SK-N-SH (cell line): ENCODE measurements at regions not wholly inside any gene's neighbourhood (a gene's known extent, or its start where the extent isn't known, plus 50 kb on each side); places are given as distances from the start of the nearest gene placed in this dataset.

ENCODE experiments used
- CTCF ChIA-PET: fragments of 300-600, 350-600 bp; formaldehyde crosslinking; extraction: SDS; loops from one replicate; lab custom pipeline; 2021; lab: Yijun Ruan, JAX
- POLR2A ChIA-PET: fragments of 350-600 bp; sonication (Branson Sonifier 250); formaldehyde crosslinking; extraction: SDS; loops from one replicate; lab custom pipeline; 2020; ENCODE audit warnings: antibody characterized with exemption, inconsistent platforms; lab: Yijun Ruan, JAX
- DNase-seq: peaks from one replicate; pipeline ENCODE4 v3.0.0; 2012
- H2AFZ ChIP-seq: fragments of 200-600 bp; sonication (generic); 2 replicates; pipeline ENCODE4 v1.8.1; 2016; ENCODE audit warnings: antibody characterized with exemption, mild to moderate bottlenecking, low read depth
- H3F3A ChIP-seq: fragments of 200-600 bp; sonication (generic); replicated peaks from 2 replicates; pipeline ENCODE3; 2016; ENCODE audit warnings: antibody characterized with exemption, mild to moderate bottlenecking; ENCODE audit not compliant: insufficient read depth
- H3K27ac ChIP-seq, 2 experiments: fragments of 200-500 bp in 1 of 2; fragments of 200-600 bp in 1 of 2; sonication (Bioruptor generic) in 1 of 2; sonication (generic), shearing (Covaris generic) in 1 of 2; 2 replicates each; pipeline versions ENCODE4 v1.5.1 to v1.6.1; 2014 to 2016; ENCODE audit warnings: low read depth in 2 of 2, inconsistent platforms in 1 of 2, low read length in 1 of 2, mild to moderate bottlenecking in 1 of 2, mixed read lengths in 1 of 2
- H3K27me3 ChIP-seq: fragments of 200-600 bp; sonication (generic), shearing (Covaris generic); 2 replicates; pipeline ENCODE4 v1.6.1; 2016; ENCODE audit warnings: mixed run types; ENCODE audit not compliant: insufficient read depth
- H3K36me3 ChIP-seq, 2 experiments: fragments of 200-500 bp in 1 of 2; fragments of 200-600 bp in 1 of 2; sonication (Bioruptor generic) in 1 of 2; sonication (generic) in 1 of 2; replicated peaks in 1 of 2; 2 replicates each; pipeline versions ENCODE3 to v1.5.1; 2014 to 2016; ENCODE audit warnings: low read length in 1 of 2, mild to moderate bottlenecking in 1 of 2; ENCODE audit not compliant: insufficient read depth in 2 of 2, control insufficient read depth in 1 of 2
- H3K4me1 ChIP-seq, 2 experiments: fragments of 200-500 bp in 1 of 2; fragments of 200-600 bp in 1 of 2; sonication (Bioruptor generic) in 1 of 2; sonication (generic), shearing (Covaris generic) in 1 of 2; 2 replicates each; pipeline versions ENCODE4 v1.5.1 to v1.6.1; 2014 to 2016; ENCODE audit warnings: low read depth in 1 of 2, low read length in 1 of 2, mixed run types in 1 of 2; ENCODE audit not compliant: insufficient read depth in 2 of 2, control insufficient read depth in 1 of 2
- H3K4me2 ChIP-seq: fragments of 200-600 bp; sonication (generic), shearing (Covaris generic); 2 replicates; pipeline ENCODE4 v1.6.1; 2017; ENCODE audit warnings: mixed run types
- H3K4me3 ChIP-seq, 2 experiments: fragments of 200-500 bp in 1 of 2; fragments of 200-600 bp in 1 of 2; sonication (Bioruptor generic) in 1 of 2; sonication (generic), shearing (Covaris generic) in 1 of 2; 2 replicates each; pipeline versions ENCODE4 v1.5.1 to v1.8.1; 2014 to 2016; ENCODE audit warnings: low read depth in 2 of 2, inconsistent platforms in 1 of 2, low read length in 1 of 2, mild to moderate bottlenecking in 1 of 2, mixed read lengths in 1 of 2, moderate library complexity in 1 of 2
- H3K79me2 ChIP-seq: fragments of 200-600 bp; sonication (generic); 2 replicates; pipeline ENCODE4 v1.8.1; 2017; ENCODE audit warnings: mild to moderate bottlenecking; ENCODE audit not compliant: insufficient read depth
- H3K9ac ChIP-seq: fragments of 200-600 bp; sonication (generic); 2 replicates; pipeline ENCODE4 v1.6.1; 2017; ENCODE audit warnings: mixed run types
- H3K9me2 ChIP-seq: fragments of 200-600 bp; sonication (generic); 2 replicates; pipeline ENCODE4 v1.6.1; 2017; ENCODE audit warnings: mixed run types
- H3K9me3 ChIP-seq: fragments of 200-600 bp; sonication (generic); 2 replicates; pipeline ENCODE4 v1.6.1; 2017; ENCODE audit warnings: mixed run types, mild to moderate bottlenecking, moderate library complexity
- H4K20me1 ChIP-seq: fragments of 200-600 bp; sonication (generic); 2 replicates; pipeline ENCODE4 v1.6.1; 2017; ENCODE audit warnings: mild to moderate bottlenecking, mixed run types; ENCODE audit not compliant: insufficient read depth
- CHD2 ChIP-seq: fragments of 150-350 bp; IDR thresholded peaks from 2 replicates; pipeline ENCODE4 v1.6.1; 2018; ENCODE audit warnings: low read length; ENCODE audit not compliant: partially characterized antibody
- CTCF ChIP-seq: fragments of 200-600 bp; sonication (generic); IDR thresholded peaks from 2 replicates; pipeline ENCODE4 v1.6.1; 2017; ENCODE audit warnings: antibody characterized with exemption, mild to moderate bottlenecking, moderate library complexity
- FOXM1 ChIP-seq: IDR thresholded peaks from 2 replicates; pipeline ENCODE4 v1.4.0; 2012; ENCODE audit warnings: low read depth, mild to moderate bottlenecking
- GABPA ChIP-seq: IDR thresholded peaks from 2 replicates; pipeline ENCODE4 v1.4.0; 2012; ENCODE audit warnings: low read depth, mild to moderate bottlenecking
- GATA2 ChIP-seq: sonication (generic); formaldehyde crosslinking; IDR thresholded peaks from 2 replicates; pipeline ENCODE4 v1.5.0; 2020; ENCODE audit warnings: mild to moderate bottlenecking, missing genetic modification reagents
- MEF2A ChIP-seq: IDR thresholded peaks from 2 replicates; pipeline ENCODE4 v1.4.0; 2012; ENCODE audit warnings: low read depth, borderline replicate concordance
- NRF1 ChIP-seq: IDR thresholded peaks from 2 replicates; pipeline ENCODE4 v1.6.1; 2012; ENCODE audit warnings: low read depth, mild to moderate bottlenecking, low read length
- POLR2AphosphoS5 ChIP-seq: IDR thresholded peaks from 2 replicates; pipeline ENCODE4 v1.6.1; 2012; ENCODE audit warnings: low read depth, low read length
- RFX5 ChIP-seq: IDR thresholded peaks from 2 replicates; pipeline ENCODE4 v1.6.1; 2012; ENCODE audit warnings: mild to moderate bottlenecking, improper control_type of control experiment, low read length
- RXRA ChIP-seq: IDR thresholded peaks from 2 replicates; pipeline ENCODE4 v1.4.0; 2012; ENCODE audit warnings: low read depth, mild to moderate bottlenecking, borderline replicate concordance
- TAF1 ChIP-seq: IDR thresholded peaks from 2 replicates; pipeline ENCODE4 v1.6.1; 2012; ENCODE audit warnings: low read depth, mild to moderate bottlenecking, low read length, moderate library complexity, borderline replicate concordance
- WGBS: methylation state at CpG from one replicate; pipeline ENCODE4 v1.1.6; 2017; ENCODE audit warnings: low lambda C conversion rate; 5-methylcytosine and 5-hydroxymethylcytosine counted together
- TF ChIP-seq, protein P1 (sequence below): IDR thresholded peaks from 2 replicates; pipeline ENCODE4; 2012
- TF ChIP-seq, protein P2 (sequence below): fragments of 150-350 bp; IDR thresholded peaks from 2 replicates; pipeline ENCODE4 v1.6.1; 2016; ENCODE audit warnings: mild to moderate bottlenecking, low read depth, low read length

DNA sequence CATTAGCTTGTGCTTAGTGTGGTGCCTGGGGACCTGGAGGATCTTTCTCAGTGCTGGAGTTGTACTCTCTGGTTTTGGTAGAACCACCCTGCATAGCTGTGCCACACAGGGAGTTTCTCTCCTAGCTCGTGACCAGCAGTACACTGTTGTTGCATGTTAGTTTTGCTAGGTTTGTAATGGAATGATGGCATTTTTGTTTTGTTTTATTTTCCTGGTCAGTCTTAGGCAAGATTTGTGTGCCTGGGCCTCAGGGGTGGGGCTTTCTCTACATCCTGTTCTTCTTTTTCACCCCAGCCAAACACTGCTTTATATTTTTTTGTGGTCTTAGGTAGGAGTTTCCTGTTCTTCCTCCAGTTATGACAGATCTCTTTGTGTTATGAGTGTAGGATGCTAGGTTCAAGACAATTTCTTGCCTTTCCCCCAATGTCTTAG is 534.5 kb upstream of the KCNMB2 start:
- H3K9me2 ChIP-seq: no peaks in the 10 kb centered on the region
- no peak overlapping the region for H2AFZ ChIP-seq
- H3K36me3 ChIP-seq: no peaks in the 10 kb centered on the region
- 86% methylated on average over 1 of the region's 1 CpG for WGBS
- POLR2A ChIA-PET: no interaction called here
- no peaks in the 10 kb centered on the region for H3K79me2 ChIP-seq
- no peak overlapping the region for H3K27ac ChIP-seq
- H3K27me3 ChIP-seq: no peaks in the 10 kb centered on the region
- H3K9me3 ChIP-seq: no peaks in the 10 kb centered on the region
- no peak overlapping the region for H3K4me2 ChIP-seq
- H4K20me1 ChIP-seq: no peaks in the 10 kb centered on the region
- H3K4me1 ChIP-seq: no peaks in the 10 kb centered on the region
- no peak overlapping the region for H3K9ac ChIP-seq
- no peak overlapping the region for H3K4me3 ChIP-seq
- CTCF ChIA-PET: no interaction called here
- no peaks in the 10 kb centered on the region for H3F3A ChIP-seq
- DNase-seq: no peak
- TF ChIP-seq CTCF (no peak), GATA2 (CRISPR knock-in tag) (no peak), CHD2 (no peak), NRF1 (no peak), POLR2AphosphoS5 (no peak), RFX5 (no peak)
- TF ChIP-seq, protein P1, sequence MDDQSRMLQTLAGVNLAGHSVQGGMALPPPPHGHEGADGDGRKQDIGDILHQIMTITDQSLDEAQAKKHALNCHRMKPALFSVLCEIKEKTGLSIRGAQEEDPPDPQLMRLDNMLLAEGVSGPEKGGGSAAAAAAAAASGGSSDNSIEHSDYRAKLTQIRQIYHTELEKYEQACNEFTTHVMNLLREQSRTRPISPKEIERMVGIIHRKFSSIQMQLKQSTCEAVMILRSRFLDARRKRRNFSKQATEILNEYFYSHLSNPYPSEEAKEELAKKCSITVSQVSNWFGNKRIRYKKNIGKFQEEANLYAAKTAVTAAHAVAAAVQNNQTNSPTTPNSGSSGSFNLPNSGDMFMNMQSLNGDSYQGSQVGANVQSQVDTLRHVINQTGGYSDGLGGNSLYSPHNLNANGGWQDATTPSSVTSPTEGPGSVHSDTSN: no peak

GRCh38 chr3:178002113-178002512 is 534.1 kb upstream of the KCNMB2 start:
- H3K36me3 ChIP-seq: no peaks in the 10 kb centered on the region
- no peaks in the 10 kb centered on the region for H3K9me3 ChIP-seq
- H3K9ac ChIP-seq: no peak overlapping the region
- H3F3A ChIP-seq: no peaks in the 10 kb centered on the region
- H4K20me1 ChIP-seq: no peaks in the 10 kb centered on the region
- H3K27me3 ChIP-seq: no peaks in the 10 kb centered on the region
- H3K4me2 ChIP-seq: no peak overlapping the region
- POLR2A ChIA-PET: no interaction called here
- DNase-seq: no peak
- no peaks in the 10 kb centered on the region for H3K9me2 ChIP-seq
- no peak overlapping the region for H3K27ac ChIP-seq
- no peaks in the 10 kb centered on the region for H3K79me2 ChIP-seq
- H3K4me1 ChIP-seq: no peaks in the 10 kb centered on the region
- TF ChIP-seq RXRA (no peak), NRF1 (no peak), FOXM1 (no peak), GATA2 (CRISPR knock-in tag) (no peak), CHD2 (no peak), POLR2AphosphoS5 (no peak), TAF1 (no peak), GABPA (no peak), MEF2A (no peak)
- TF ChIP-seq, protein P2, sequence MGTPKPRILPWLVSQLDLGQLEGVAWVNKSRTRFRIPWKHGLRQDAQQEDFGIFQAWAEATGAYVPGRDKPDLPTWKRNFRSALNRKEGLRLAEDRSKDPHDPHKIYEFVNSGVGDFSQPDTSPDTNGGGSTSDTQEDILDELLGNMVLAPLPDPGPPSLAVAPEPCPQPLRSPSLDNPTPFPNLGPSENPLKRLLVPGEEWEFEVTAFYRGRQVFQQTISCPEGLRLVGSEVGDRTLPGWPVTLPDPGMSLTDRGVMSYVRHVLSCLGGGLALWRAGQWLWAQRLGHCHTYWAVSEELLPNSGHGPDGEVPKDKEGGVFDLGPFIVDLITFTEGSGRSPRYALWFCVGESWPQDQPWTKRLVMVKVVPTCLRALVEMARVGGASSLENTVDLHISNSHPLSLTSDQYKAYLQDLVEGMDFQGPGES: no peak
- CTCF ChIA-PET: no interaction called here
- H2AFZ ChIP-seq: no peak overlapping the region
- H3K4me3 ChIP-seq: no peak overlapping the region
